Esophagus muscularis mucosa (tissue), 4 donors: ENCODE measurements at regions not wholly inside any gene's neighbourhood (a gene's known extent, or its start where the extent isn't known, plus 50 kb on each side); places are given as distances from the start of the nearest gene placed in this dataset.

ENCODE experiments used
- DNase-seq: peaks from one replicate; pipeline ENCODE4 v3.0.0-alpha.2; 2017; ENCODE audit errors: extremely low spot score
- H3K27ac ChIP-seq, 4 donors: fragments of 200-600 bp; sonication (generic); replicated peaks in 1 of 4; 1 replicate in 3 of 4; 2 replicates in 1 of 4; pipeline ENCODE4 v1.5.1; 2016 to 2019; ENCODE audit warnings: mild to moderate bottlenecking in 1 of 4
- H3K27me3 ChIP-seq, 4 donors: fragments of 200-600 bp; sonication (generic); one replicate each; pipeline versions ENCODE4 v1.5.1 to v1.6.0; 2016 to 2019
- H3K36me3 ChIP-seq, 4 donors: fragments of 200-600 bp; sonication (generic); one replicate each; pipeline ENCODE4 v1.5.1; 2016 to 2019
- H3K4me1 ChIP-seq, 4 donors: fragments of 200-600 bp; sonication (generic); one replicate each; pipeline ENCODE4 v1.5.1; 2016 to 2019
- H3K4me3 ChIP-seq, 4 donors: fragments of 200-600 bp; sonication (generic); 1 replicate in 2 of 4; 2 replicates in 2 of 4; pipeline ENCODE4 v1.5.1; 2016 to 2019; ENCODE audit warnings: mild to moderate bottlenecking in 4 of 4, moderate library complexity in 1 of 4
- H3K9me3 ChIP-seq, 4 donors: fragments of 200-600 bp; sonication (generic); 1 replicate in 3 of 4; 2 replicates in 1 of 4; pipeline ENCODE4 v1.5.1; 2016 to 2019
- CTCF ChIP-seq, 3 experiments: fragments of 200-600 bp in 2 of 3; fragments of 450-650 bp in 1 of 3; sonication (generic) in 2 of 3; IDR thresholded peaks; one replicate each; pipeline ENCODE4 v1.5.1; 2017 to 2019; ENCODE audit warnings: antibody characterized with exemption in 3 of 3, mild to moderate bottlenecking in 2 of 3, moderate library complexity in 1 of 3
- EP300 ChIP-seq: sonication (generic); formaldehyde crosslinking; IDR thresholded peaks from one replicate; pipeline ENCODE4 v1.6.1; 2017; ENCODE audit warnings: antibody characterized with exemption
- POLR2A ChIP-seq: fragments of 450-650 bp; IDR thresholded peaks from one replicate; pipeline ENCODE4 v1.6.1; 2017; ENCODE audit warnings: antibody characterized with exemption, moderate library complexity, mild to moderate bottlenecking, low read depth
- POLR2AphosphoS5 ChIP-seq, 2 donors: sonication (generic); formaldehyde crosslinking; IDR thresholded peaks; one replicate each; pipeline ENCODE4 v1.6.1; 2017; ENCODE audit warnings: antibody characterized with exemption in 2 of 2
- WGBS: methylation state at CpG from one replicate; pipeline ENCODE4 v1.1.5; 2018; 5-methylcytosine and 5-hydroxymethylcytosine counted together
- intact Hi-C: fragments of 100-400 bp; cut with DNase I; formaldehyde crosslinking; loops from one replicate; pipeline ENCODE4 v1.15.1; 2023

GRCh38 chr18:46310258-46310657 lies 206.1 kb downstream of the HAUS1 start:
- 93% methylated on average over 4 of the region's 4 CpGs for WGBS
- H3K27ac ChIP-seq: no peak overlapping the region
- no peaks in the 10 kb centered on the region for H3K27me3 ChIP-seq

GRCh38 chr18:46310675-46311345 lies 206.6 kb downstream of the HAUS1 start:
- Histone ChIP-seq H3K9me3 (peaks cover 0 to 16% (median 4%) of the 10 kb centered on the region in 4 donors), H3K4me1 (no peaks in the 10 kb centered on the region), H3K27ac (no peak overlapping the region), H3K36me3 (no peaks in the 10 kb centered on the region), H3K27me3 (no peaks in the 10 kb centered on the region), H3K4me3 (no peak overlapping the region)
- WGBS: 98% methylated on average over 5 of the region's 9 CpGs
- DNase-seq: no peak
- TF ChIP-seq POLR2A (no peak), EP300 (no peak), POLR2AphosphoS5 (IDR thresholded peaks at IDR 0.05) (no peak), CTCF (IDR thresholded peaks at IDR 0.05) (no peak)
- intact Hi-C loops: no loop called here

More at GRCh38 chr18:46310258-46310657, 206.1 kb downstream of the HAUS1 start:
- DNase-seq: no peak
- TF ChIP-seq EP300 (no peak), POLR2A (no peak), POLR2AphosphoS5 (IDR thresholded peaks at IDR 0.05) (no peak), CTCF (IDR thresholded peaks at IDR 0.05) (no peak)
- Histone ChIP-seq H3K36me3 (no peaks in the 10 kb centered on the region), H3K9me3 (peaks cover 0 to 16% (median 4%) of the 10 kb centered on the region in 4 donors), H3K4me3 (no peak overlapping the region), H3K4me1 (no peaks in the 10 kb centered on the region)
- intact Hi-C loops: no loop called here

- intact Hi-C loops: no loop called here
- H3K27ac ChIP-seq: no peak overlapping the region
- peaks cover 0 to 10% (median 4%) of the 10 kb centered on the region in 4 donors for H3K9me3 ChIP-seq
- H3K36me3 ChIP-seq: no peaks in the 10 kb centered on the region
- WGBS: 88% methylated on average over 4 of the region's 4 CpGs
- TF ChIP-seq POLR2A (no peak), EP300 (no peak), CTCF (IDR thresholded peaks at IDR 0.05) (no peak), POLR2AphosphoS5 (IDR thresholded peaks at IDR 0.05) (no peak)
- no peaks in the 10 kb centered on the region for H3K4me1 ChIP-seq
- H3K27me3 ChIP-seq: no peaks in the 10 kb centered on the region
- DNase-seq: no peak
- no peak overlapping the region for H3K4me3 ChIP-seq
Measured at GRCh38 chr18:46311491-46311890, 207.3 kb downstream of the HAUS1 start.

GRCh38 chr18:46312221-46312620 lies 208.0 kb downstream of the HAUS1 start:
- no peaks in the 10 kb centered on the region for H3K27me3 ChIP-seq
- 74% methylated on average over 6 of the region's 6 CpGs for WGBS
- intact Hi-C loops: no loop called here
- H3K36me3 ChIP-seq: no peaks in the 10 kb centered on the region
- H3K4me3 ChIP-seq: no peak overlapping the region
- no peak for DNase-seq
- H3K27ac ChIP-seq: no peak overlapping the region
- no peaks in the 10 kb centered on the region for H3K4me1 ChIP-seq
- peaks cover 0 to 6% (median 2%) of the 10 kb centered on the region in 4 donors for H3K9me3 ChIP-seq
- TF ChIP-seq CTCF (IDR thresholded peaks at IDR 0.05) (no peak), POLR2AphosphoS5 (IDR thresholded peaks at IDR 0.05) (no peak), POLR2A (no peak), EP300 (no peak)

- Histone ChIP-seq H3K4me3 (no peak overlapping the region), H3K27ac (no peak overlapping the region), H3K9me3 (no peaks in the 10 kb centered on the region), H3K4me1 (no peaks in the 10 kb centered on the region), H3K27me3 (no peaks in the 10 kb centered on the region), H3K36me3 (no peaks in the 10 kb centered on the region)
- 92% methylated on average over 4 of the region's 6 CpGs for WGBS
- intact Hi-C loops: no loop called here
- TF ChIP-seq CTCF (IDR thresholded peaks at IDR 0.05) (no peak), POLR2A (no peak), EP300 (no peak), POLR2AphosphoS5 (IDR thresholded peaks at IDR 0.05) (no peak)
- DNase-seq: no peak
Measured at GRCh38 chr18:46313521-46313920, 209.3 kb downstream of the HAUS1 start.
